CD4-positive, alpha-beta T cell (primary cell): ENCODE measurements at regions not wholly inside any gene's neighbourhood (a gene's known extent, or its start where the extent isn't known, plus 50 kb on each side); places are given as distances from the start of the nearest gene placed in this dataset.

Experiments
- ATAC-seq: fragments of 200-7000 bp; cut with Tn5 transposase; one replicate; pipeline ENCODE4 v1.10.0; 2022; ENCODE audit warnings: mild to moderate bottlenecking; ENCODE audit not compliant: poor library complexity
- CTCF ChIA-PET: fragments of 350-600 bp; sonication (Branson Sonifier 250); formaldehyde crosslinking; loops from one replicate; lab custom pipeline; 2021; ENCODE audit warnings: antibody characterized with exemption, inconsistent platforms; lab: Charles Lee
- POLR2A ChIA-PET: fragments of 350-600 bp; sonication (Branson Sonifier 250); formaldehyde crosslinking; loops from one replicate; lab custom pipeline; 2021; ENCODE audit warnings: antibody characterized with exemption, inconsistent platforms; lab: Charles Lee
- DNase-seq, 14 experiments: peaks; one replicate each; pipeline ENCODE4 v3.0.0-alpha.2; 2013 to 2020; ENCODE audit warnings: mixed read lengths in 2 of 14
- H3K27ac ChIP-seq, 2 donors: one replicate each; pipeline versions ENCODE4 v1.5.1 to v1.7.0; 2013; ENCODE audit warnings: low read length in 2 of 2, low read depth in 1 of 2, mild to moderate bottlenecking in 1 of 2
- H3K27me3 ChIP-seq, 2 experiments: 1 replicate in 1 of 2; 2 replicates in 1 of 2; pipeline versions ENCODE4 v1.6.1 to v1.7.0; 2013; ENCODE audit warnings: low read length in 2 of 2, control low read depth in 1 of 2, mild to moderate bottlenecking in 1 of 2, moderate library complexity in 1 of 2; ENCODE audit not compliant: insufficient read depth in 2 of 2, control insufficient read depth in 1 of 2
- H3K36me3 ChIP-seq: one replicate; pipeline ENCODE4 v1.6.1; 2013; ENCODE audit warnings: low read length, control low read depth; ENCODE audit not compliant: insufficient read depth
- H3K4me1 ChIP-seq: one replicate; pipeline ENCODE4 v1.6.1; 2013; ENCODE audit warnings: low read length, control low read depth; ENCODE audit not compliant: insufficient read depth
- H3K4me3 ChIP-seq: one replicate; pipeline ENCODE4 v1.5.1; 2013; ENCODE audit warnings: mild to moderate bottlenecking, low read length, moderate library complexity
- H3K9me3 ChIP-seq, 2 experiments: 1 replicate in 1 of 2; 2 replicates in 1 of 2; pipeline versions ENCODE4 v1.6.1 to v1.7.0; 2013; ENCODE audit warnings: low read length in 2 of 2, mild to moderate bottlenecking in 2 of 2, control low read depth in 1 of 2, moderate library complexity in 1 of 2; ENCODE audit not compliant: control insufficient read depth in 1 of 2, insufficient read depth in 1 of 2
- H3K27ac Mint-ChIP-seq: one replicate; pipeline ENCODE4 v1.8.0; 2020; ENCODE audit warnings: mixed read lengths
- H3K27me3 Mint-ChIP-seq: one replicate; pipeline ENCODE4 v1.8.0; 2021; ENCODE audit warnings: mixed read lengths
- H3K36me3 Mint-ChIP-seq: one replicate; pipeline ENCODE4 v1.8.0; 2021; ENCODE audit warnings: low read depth, mixed read lengths
- H3K4me1 Mint-ChIP-seq: one replicate; pipeline ENCODE4 v1.8.0; 2021; ENCODE audit warnings: low read depth, mixed read lengths
- H3K4me3 Mint-ChIP-seq: one replicate; pipeline ENCODE4 v1.8.0; 2020; ENCODE audit warnings: mild to moderate bottlenecking, mixed read lengths
- H3K9me3 Mint-ChIP-seq: one replicate; pipeline ENCODE4 v1.8.0; 2020; ENCODE audit warnings: mixed read lengths
- intact Hi-C, 2 experiments: fragments of 100-400 bp; cut with DNase I in 1 of 2; cut with micrococcal nuclease in 1 of 2; formaldehyde crosslinking; loops; one replicate each; pipeline versions ENCODE4 v1.15.1 to v1.9.0; 2023 to 2025; cut with DNase I, micrococcal nuclease
- TF ChIP-seq, protein P1 (sequence below): fragments of 200-600 bp; IDR thresholded peaks from one replicate; pipeline ENCODE4 v1.8.0; 2022; ENCODE audit warnings: antibody characterized with exemption, mild to moderate bottlenecking

- intact Hi-C loops = no loop called here
- TF ChIP-seq, protein P1, sequence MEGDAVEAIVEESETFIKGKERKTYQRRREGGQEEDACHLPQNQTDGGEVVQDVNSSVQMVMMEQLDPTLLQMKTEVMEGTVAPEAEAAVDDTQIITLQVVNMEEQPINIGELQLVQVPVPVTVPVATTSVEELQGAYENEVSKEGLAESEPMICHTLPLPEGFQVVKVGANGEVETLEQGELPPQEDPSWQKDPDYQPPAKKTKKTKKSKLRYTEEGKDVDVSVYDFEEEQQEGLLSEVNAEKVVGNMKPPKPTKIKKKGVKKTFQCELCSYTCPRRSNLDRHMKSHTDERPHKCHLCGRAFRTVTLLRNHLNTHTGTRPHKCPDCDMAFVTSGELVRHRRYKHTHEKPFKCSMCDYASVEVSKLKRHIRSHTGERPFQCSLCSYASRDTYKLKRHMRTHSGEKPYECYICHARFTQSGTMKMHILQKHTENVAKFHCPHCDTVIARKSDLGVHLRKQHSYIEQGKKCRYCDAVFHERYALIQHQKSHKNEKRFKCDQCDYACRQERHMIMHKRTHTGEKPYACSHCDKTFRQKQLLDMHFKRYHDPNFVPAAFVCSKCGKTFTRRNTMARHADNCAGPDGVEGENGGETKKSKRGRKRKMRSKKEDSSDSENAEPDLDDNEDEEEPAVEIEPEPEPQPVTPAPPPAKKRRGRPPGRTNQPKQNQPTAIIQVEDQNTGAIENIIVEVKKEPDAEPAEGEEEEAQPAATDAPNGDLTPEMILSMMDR = no peak
- CTCF ChIA-PET = no interaction called here
Observed at GRCh38 chr1:90132306-90132705, 137.4 kb downstream of the ZNF326 start.

GRCh38 chr1:90127288-90127953, 132.5 kb downstream of the ZNF326 start:
- Histone ChIP-seq H3K4me1 (no peaks in the 10 kb centered on the region), H3K27me3 (peaks cover 0 to 5% of the 10 kb centered on the region in 2 experiments), H3K9me3 (no peaks in the 10 kb centered on the region), H3K27ac (no peak overlapping the region), H3K4me3 (no peak overlapping the region), H3K36me3 (no peaks in the 10 kb centered on the region)
- Mint-ChIP-seq H3K36me3 (no peaks in the 10 kb centered on the region), H3K4me3 (no peak overlapping the region), H3K9me3 (no peaks in the 10 kb centered on the region), H3K27ac (no peak overlapping the region), H3K27me3 (peaks cover 51% of the 10 kb centered on the region), H3K4me1 (no peaks in the 10 kb centered on the region)
- CTCF ChIA-PET = no interaction called here
- DNase-seq = no peak
- TF ChIP-seq, protein P1 = no peak
- POLR2A ChIA-PET = no interaction called here
- no peak for ATAC-seq
- intact Hi-C loops = no loop called here

More at GRCh38 chr1:90132306-90132705, 137.4 kb downstream of the ZNF326 start:
- Mint-ChIP-seq H3K36me3 (no peaks in the 10 kb centered on the region), H3K4me1 (no peaks in the 10 kb centered on the region), H3K9me3 (no peaks in the 10 kb centered on the region), H3K4me3 (no peak overlapping the region), H3K27ac (no peak overlapping the region), H3K27me3 (peaks cover 29% of the 10 kb centered on the region)
- no peak for DNase-seq
- Histone ChIP-seq H3K9me3 (no peaks in the 10 kb centered on the region), H3K4me3 (no peak overlapping the region), H3K27ac (no peak overlapping the region), H3K36me3 (no peaks in the 10 kb centered on the region), H3K4me1 (no peaks in the 10 kb centered on the region), H3K27me3 (peaks cover 0 to 5% of the 10 kb centered on the region in 2 experiments)
- POLR2A ChIA-PET = no interaction called here
- ATAC-seq = no peak

DNA sequence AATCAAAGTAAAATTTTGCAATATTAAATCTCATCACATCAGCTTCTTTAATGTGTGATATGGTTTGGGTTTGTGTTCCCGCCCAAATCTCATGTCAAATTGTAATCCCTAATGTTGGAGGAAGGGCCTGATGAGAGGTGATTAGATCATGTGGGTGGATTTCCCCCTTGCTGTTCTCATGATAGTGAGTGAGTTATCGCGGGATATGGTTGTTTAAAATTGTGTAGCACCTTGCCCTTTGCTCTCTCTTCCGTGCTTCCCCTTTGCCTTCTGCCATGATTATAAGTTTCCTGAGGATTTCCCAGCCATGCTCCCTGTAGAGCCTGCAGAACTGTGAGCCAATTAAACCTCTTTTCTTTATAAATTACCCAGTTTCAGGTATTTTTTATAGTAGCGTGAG, 131.9 kb downstream of the ZNF326 start:
- ChIA-PET CTCF (no interaction called here), POLR2A (no interaction called here)
- TF ChIP-seq, protein P1 = no peak
- ATAC-seq (no peak), DNase-seq (no peak)
- Histone ChIP-seq H3K27me3 (peaks cover 0 to 6% of the 10 kb centered on the region in 2 experiments), H3K27ac (no peak overlapping the region), H3K4me1 (no peaks in the 10 kb centered on the region), H3K4me3 (no peak overlapping the region), H3K36me3 (no peaks in the 10 kb centered on the region), H3K9me3 (no peaks in the 10 kb centered on the region)
- Mint-ChIP-seq H3K4me1 (no peaks in the 10 kb centered on the region), H3K27ac (no peak overlapping the region), H3K9me3 (no peaks in the 10 kb centered on the region), H3K4me3 (no peak overlapping the region), H3K36me3 (no peaks in the 10 kb centered on the region), H3K27me3 (peaks cover 51% of the 10 kb centered on the region)
- intact Hi-C loops = no loop called here
